Activated CD8-positive, alpha-beta memory T cell treated with anti-CD3 and anti-CD28 coated beads, Interleukin-2, amount 10 ng/mL, durations not matched to agents 7 days and 5 days (primary cell): ENCODE measurements at regions not wholly inside any gene's neighbourhood (a gene's known extent, or its start where the extent isn't known, plus 50 kb on each side); places are given as distances from the start of the nearest gene placed in this dataset.
"Not testable (repeated sequence)": the region's sequence is repeated elsewhere in the genome, so short reads cannot be mapped to it uniquely, and the experiment has no call there.

Experiments used
- ATAC-seq: fragments of 150-1000 bp; cut with Tn5 transposase; one replicate; pipeline ENCODE4 v1.10.0; 2021; ENCODE audit warnings: moderate library complexity
- CTCF ChIA-PET: fragments of 350-600 bp; sonication (Branson Sonifier 250); formaldehyde crosslinking; loops from one replicate; lab custom pipeline; 2021; ENCODE audit warnings: antibody characterized with exemption; lab: Charles Lee
- DNase-seq: peaks from one replicate; pipeline ENCODE4 v3.0.0-alpha.2; 2020
- H3K27ac Mint-ChIP-seq: one replicate; pipeline ENCODE4 v1.8.0; 2021; ENCODE audit warnings: mild to moderate bottlenecking, mixed read lengths
- H3K27me3 Mint-ChIP-seq: one replicate; pipeline ENCODE4 v1.8.0; 2021; ENCODE audit warnings: mixed read lengths
- H3K36me3 Mint-ChIP-seq: one replicate; pipeline ENCODE4 v1.8.0; 2021; ENCODE audit warnings: mild to moderate bottlenecking, mixed read lengths
- H3K4me1 Mint-ChIP-seq: one replicate; pipeline ENCODE4 v1.8.0; 2021; ENCODE audit warnings: mixed read lengths
- H3K4me3 Mint-ChIP-seq: one replicate; pipeline ENCODE4 v1.8.0; 2021; ENCODE audit warnings: mild to moderate bottlenecking, moderate library complexity, mixed read lengths
- H3K9me3 Mint-ChIP-seq: one replicate; pipeline ENCODE4 v1.8.0; 2022; ENCODE audit warnings: low read depth, mixed read lengths

GRCh38 chr7:54215424-54215823, 326.8 kb upstream of the VSTM2A start:
- CTCF ChIA-PET = no interaction called here
- DNase-seq = no peak
- Mint-ChIP-seq H3K4me1 (no peaks in the 10 kb centered on the region), H3K36me3 (no peaks in the 10 kb centered on the region), H3K27me3 (no peaks in the 10 kb centered on the region), H3K4me3 (no peak overlapping the region), H3K27ac (no peak overlapping the region), H3K9me3 (peaks cover 37% of the 10 kb centered on the region)
- no peak for ATAC-seq

- H3K9me3 Mint-ChIP-seq, ATAC-seq, H3K4me3 Mint-ChIP-seq, DNase-seq, H3K36me3 Mint-ChIP-seq, H3K27ac Mint-ChIP-seq, H3K27me3 Mint-ChIP-seq, H3K4me1 Mint-ChIP-seq, CTCF ChIA-PET: not testable (repeated sequence)
Observed at GRCh38 chr7:54226030-54226429, 316.1 kb upstream of the VSTM2A start.

GRCh38 chr7:54242776-54243175, 299.4 kb upstream of the VSTM2A start:
- CTCF ChIA-PET = no interaction called here
- no peaks in the 10 kb centered on the region for H3K36me3 Mint-ChIP-seq
- ATAC-seq (no peak), DNase-seq (no peak)
- H3K4me1 Mint-ChIP-seq = no peaks in the 10 kb centered on the region
- peaks cover 19% of the 10 kb centered on the region for H3K9me3 Mint-ChIP-seq
- no peak overlapping the region for H3K4me3 Mint-ChIP-seq
- H3K27me3 Mint-ChIP-seq = no peaks in the 10 kb centered on the region
- H3K27ac Mint-ChIP-seq = no peak overlapping the region

GRCh38 chr7:54245020-54245419, 297.2 kb upstream of the VSTM2A start:
- CTCF ChIA-PET = no interaction called here
- ATAC-seq (no peak), DNase-seq (no peak)
- Mint-ChIP-seq H3K36me3 (no peaks in the 10 kb centered on the region), H3K27ac (no peak overlapping the region), H3K4me3 (no peak overlapping the region), H3K4me1 (no peaks in the 10 kb centered on the region), H3K27me3 (no peaks in the 10 kb centered on the region), H3K9me3 (peaks cover 17% of the 10 kb centered on the region)

GRCh38 chr7:54249686-54250085, 292.5 kb upstream of the VSTM2A start:
- no peak overlapping the region for H3K4me3 Mint-ChIP-seq
- DNase-seq (no peak), ATAC-seq (no peak)
- H3K9me3 Mint-ChIP-seq = peaks cover 9% of the 10 kb centered on the region
- CTCF ChIA-PET = no interaction called here
- H3K36me3 Mint-ChIP-seq = no peaks in the 10 kb centered on the region
- no peaks in the 10 kb centered on the region for H3K4me1 Mint-ChIP-seq
- H3K27me3 Mint-ChIP-seq = no peaks in the 10 kb centered on the region
- no peak overlapping the region for H3K27ac Mint-ChIP-seq

- H3K27me3 Mint-ChIP-seq = no peaks in the 10 kb centered on the region
- no peak overlapping the region for H3K4me3 Mint-ChIP-seq
- peaks cover 10% of the 10 kb centered on the region for H3K9me3 Mint-ChIP-seq
- CTCF ChIA-PET = no interaction called here
- DNase-seq (no peak), ATAC-seq (no peak)
- no peaks in the 10 kb centered on the region for H3K36me3 Mint-ChIP-seq
- no peaks in the 10 kb centered on the region for H3K4me1 Mint-ChIP-seq
- no peak overlapping the region for H3K27ac Mint-ChIP-seq
Observed at GRCh38 chr7:54252256-54253035, 289.7 kb upstream of the VSTM2A start.

- H3K27ac Mint-ChIP-seq = no peak overlapping the region
- no peaks in the 10 kb centered on the region for H3K4me1 Mint-ChIP-seq
- ATAC-seq = no peak
- no peak overlapping the region for H3K4me3 Mint-ChIP-seq
- H3K9me3 Mint-ChIP-seq = peaks cover 10% of the 10 kb centered on the region
- CTCF ChIA-PET = no interaction called here
- no peaks in the 10 kb centered on the region for H3K27me3 Mint-ChIP-seq
- DNase-seq = no peak
- no peaks in the 10 kb centered on the region for H3K36me3 Mint-ChIP-seq
Observed at GRCh38 chr7:54253036-54253373, 289.2 kb upstream of the VSTM2A start.

GRCh38 chr7:54255242-54255641, 286.9 kb upstream of the VSTM2A start:
- Mint-ChIP-seq H3K9me3 (peaks cover 10% of the 10 kb centered on the region), H3K36me3 (no peaks in the 10 kb centered on the region), H3K27me3 (no peaks in the 10 kb centered on the region), H3K4me3 (no peak overlapping the region), H3K27ac (no peak overlapping the region), H3K4me1 (no peaks in the 10 kb centered on the region)
- no peak for DNase-seq
- CTCF ChIA-PET = no interaction called here
- ATAC-seq = no peak

GRCh38 chr7:54259185-54259584, 283.0 kb upstream of the VSTM2A start:
- no peak overlapping the region for H3K27ac Mint-ChIP-seq
- DNase-seq = no peak
- H3K4me3 Mint-ChIP-seq = no peak overlapping the region
- H3K27me3 Mint-ChIP-seq = no peaks in the 10 kb centered on the region
- ATAC-seq = no peak
- no peaks in the 10 kb centered on the region for H3K36me3 Mint-ChIP-seq
- H3K9me3 Mint-ChIP-seq = peaks cover 5% of the 10 kb centered on the region
- CTCF ChIA-PET = no interaction called here
- H3K4me1 Mint-ChIP-seq = no peaks in the 10 kb centered on the region

GRCh38 chr7:54260941-54261371, 281.2 kb upstream of the VSTM2A start:
- DNase-seq = no peak
- Mint-ChIP-seq H3K27me3 (no peaks in the 10 kb centered on the region), H3K27ac (no peak overlapping the region), H3K36me3 (no peaks in the 10 kb centered on the region), H3K4me3 (no peak overlapping the region), H3K9me3 (peaks cover 9% of the 10 kb centered on the region), H3K4me1 (no peaks in the 10 kb centered on the region)
- CTCF ChIA-PET = no interaction called here
- no peak for ATAC-seq

- no peak for DNase-seq
- Mint-ChIP-seq H3K4me1 (no peaks in the 10 kb centered on the region), H3K9me3 (peaks cover 2% of the 10 kb centered on the region), H3K36me3 (no peaks in the 10 kb centered on the region), H3K27me3 (no peaks in the 10 kb centered on the region), H3K4me3 (no peak overlapping the region), H3K27ac (no peak overlapping the region)
- CTCF ChIA-PET = no interaction called here
- ATAC-seq = no peak
Observed at GRCh38 chr7:54278847-54279246, 263.3 kb upstream of the VSTM2A start.

GRCh38 chr7:54292171-54292925, 249.8 kb upstream of the VSTM2A start:
- H3K4me3 Mint-ChIP-seq = no peak overlapping the region
- CTCF ChIA-PET = no interaction called here
- peaks cover 11% of the 10 kb centered on the region for H3K9me3 Mint-ChIP-seq
- DNase-seq = no peak
- no peak overlapping the region for H3K27ac Mint-ChIP-seq
- H3K36me3 Mint-ChIP-seq = no peaks in the 10 kb centered on the region
- no peaks in the 10 kb centered on the region for H3K4me1 Mint-ChIP-seq
- no peak for ATAC-seq
- H3K27me3 Mint-ChIP-seq = no peaks in the 10 kb centered on the region

- no peak overlapping the region for H3K4me3 Mint-ChIP-seq
- H3K9me3 Mint-ChIP-seq = peaks cover 3% of the 10 kb centered on the region
- DNase-seq (no peak), ATAC-seq (no peak)
- H3K27me3 Mint-ChIP-seq = no peaks in the 10 kb centered on the region
- no peak overlapping the region for H3K27ac Mint-ChIP-seq
- CTCF ChIA-PET = no interaction called here
- H3K36me3 Mint-ChIP-seq = no peaks in the 10 kb centered on the region
- no peaks in the 10 kb centered on the region for H3K4me1 Mint-ChIP-seq
Observed at GRCh38 chr7:54299426-54299825, 242.7 kb upstream of the VSTM2A start.

GRCh38 chr7:54315955-54316354, 226.2 kb upstream of the VSTM2A start:
- H3K9me3 Mint-ChIP-seq, CTCF ChIA-PET, H3K27me3 Mint-ChIP-seq, H3K36me3 Mint-ChIP-seq, H3K4me1 Mint-ChIP-seq, H3K4me3 Mint-ChIP-seq, ATAC-seq, H3K27ac Mint-ChIP-seq, DNase-seq: not testable (repeated sequence)
